ENCODE measurements at regions not wholly inside any gene's neighbourhood (a gene's known extent, or its start where the extent isn't known, plus 50 kb on each side); places are given as distances from the start of the nearest gene placed in this dataset.

DNA sequence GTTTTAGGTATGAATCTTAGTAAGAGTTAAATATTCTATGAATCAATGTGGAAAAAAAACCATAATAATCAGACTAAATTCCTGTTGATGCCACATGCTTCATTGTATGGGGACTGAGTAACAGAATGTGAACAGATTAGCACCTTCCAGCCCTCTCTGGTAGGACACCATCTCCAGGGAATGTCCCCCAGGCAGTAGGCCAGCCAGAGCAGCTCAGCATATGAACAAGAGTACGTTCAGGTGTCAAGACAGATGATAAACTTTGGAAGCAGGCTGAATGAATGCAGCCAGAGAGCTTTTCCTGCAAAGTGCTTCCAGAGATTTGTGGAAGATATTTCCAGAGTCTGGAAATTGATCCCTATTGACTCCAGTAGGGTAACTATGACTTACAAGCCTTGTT, 204.4 kb downstream of the RPS29 start:
- no peak for DNase-seq (ENCODE audit: low read depth in 3 of 3)

DNA sequence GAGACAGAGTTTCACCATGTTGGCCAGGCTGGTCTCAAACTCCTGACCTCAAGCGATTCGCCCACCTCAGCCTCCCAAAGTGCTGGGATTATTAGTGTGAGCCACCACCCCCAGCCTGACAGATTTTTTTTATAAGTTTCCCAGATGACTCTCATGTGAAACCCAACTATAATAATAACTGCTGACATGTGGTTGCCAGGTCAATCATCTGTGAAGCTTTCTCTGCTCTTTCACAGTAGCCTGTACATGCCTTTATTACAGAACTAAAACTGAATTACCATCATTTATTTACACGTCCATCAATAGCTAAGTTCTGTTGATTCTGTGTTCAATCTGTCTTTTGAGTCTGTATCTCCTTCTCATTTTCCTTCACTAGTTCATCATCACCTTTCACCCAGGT, 218.5 kb downstream of the RPS29 start:
- no peak for DNase-seq (ENCODE audit: low read depth in 3 of 3)

DNA sequence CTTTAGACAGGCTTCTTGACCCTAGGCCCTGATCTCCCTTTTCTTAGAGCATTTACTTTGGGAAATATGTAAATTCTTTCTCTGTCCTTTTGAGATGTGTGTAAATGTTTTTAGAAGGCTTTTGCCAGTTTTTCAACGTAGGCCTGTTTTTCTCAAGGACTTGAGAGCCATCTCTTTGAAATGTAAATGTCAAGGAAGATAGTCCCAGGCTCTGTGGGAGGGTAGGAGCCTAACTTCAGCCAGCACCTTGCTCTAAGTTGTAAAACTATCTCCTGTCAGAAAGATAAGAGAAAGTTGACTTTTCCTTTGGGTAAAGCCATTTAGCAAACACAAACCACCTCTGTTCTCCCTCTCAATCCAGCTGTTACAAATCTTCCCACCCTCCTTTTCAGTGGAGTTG, 219.8 kb downstream of the RPS29 start:
- DNase-seq (ENCODE audit: low read depth in 3 of 3) = no peak

DNA sequence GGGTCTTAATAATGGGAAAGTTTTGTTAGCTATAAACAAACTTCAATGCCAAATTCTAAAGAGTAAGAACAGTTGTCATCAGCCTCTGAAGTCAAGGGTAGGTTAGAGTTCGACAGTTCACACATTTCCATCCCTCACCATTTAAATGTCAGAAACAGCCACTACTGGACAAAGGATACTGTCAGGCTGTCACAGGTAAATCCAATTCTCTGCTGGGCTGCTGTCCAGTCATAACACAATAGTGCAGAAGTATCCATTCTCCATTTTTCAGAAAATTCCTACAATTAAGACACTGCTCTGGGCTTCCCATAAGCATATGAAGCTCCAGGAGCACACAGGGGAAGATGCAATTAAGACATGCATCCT, 221.4 kb downstream of the RPS29 start:
- DNase-seq (ENCODE audit: low read depth in 3 of 3) = no peak

DNA sequence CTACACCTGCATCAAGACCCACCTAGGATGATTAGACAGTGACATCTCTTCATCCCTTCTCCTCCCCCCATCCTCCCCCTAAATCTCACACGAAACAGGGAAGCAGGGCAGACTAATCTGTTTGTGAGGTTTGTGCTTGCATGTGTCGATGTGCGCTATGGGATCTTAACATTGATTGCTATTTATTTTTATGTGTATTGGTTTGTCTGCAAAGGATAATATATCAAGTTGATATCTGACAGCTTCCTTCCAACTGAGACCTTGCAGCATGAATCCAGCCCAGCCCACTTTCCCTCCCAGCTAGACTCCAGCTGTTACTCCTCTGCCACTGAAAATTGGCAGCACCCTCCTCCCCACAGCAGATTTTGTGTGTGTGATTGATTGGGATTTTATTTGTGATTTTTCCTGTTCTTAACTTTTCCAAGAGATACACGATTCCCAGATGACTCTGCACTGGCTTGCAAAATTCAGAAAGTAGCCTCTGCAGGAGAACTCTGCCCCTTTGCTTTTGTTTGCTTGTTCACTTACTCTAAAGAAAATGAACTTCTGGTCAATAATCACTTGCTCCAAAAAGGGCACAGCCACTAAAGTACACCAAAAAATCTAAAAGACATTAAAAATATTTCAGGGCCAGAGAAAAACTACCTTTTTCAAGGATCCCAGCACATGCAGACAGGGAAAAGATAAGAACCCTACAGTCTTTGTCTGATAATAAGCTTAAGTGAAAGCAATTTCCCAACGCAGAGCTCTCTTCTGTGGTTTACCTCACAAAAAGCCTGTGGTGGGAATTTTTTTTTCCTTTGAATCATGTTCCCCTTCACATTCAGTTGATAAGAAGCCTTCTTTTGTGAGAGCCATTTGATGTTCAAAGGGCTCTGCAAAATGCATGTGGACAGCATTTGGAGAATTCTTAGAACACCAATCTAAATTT, 222.1 kb downstream of the RPS29 start:
- no peak for DNase-seq (ENCODE audit: low read depth in 3 of 3)

DNA sequence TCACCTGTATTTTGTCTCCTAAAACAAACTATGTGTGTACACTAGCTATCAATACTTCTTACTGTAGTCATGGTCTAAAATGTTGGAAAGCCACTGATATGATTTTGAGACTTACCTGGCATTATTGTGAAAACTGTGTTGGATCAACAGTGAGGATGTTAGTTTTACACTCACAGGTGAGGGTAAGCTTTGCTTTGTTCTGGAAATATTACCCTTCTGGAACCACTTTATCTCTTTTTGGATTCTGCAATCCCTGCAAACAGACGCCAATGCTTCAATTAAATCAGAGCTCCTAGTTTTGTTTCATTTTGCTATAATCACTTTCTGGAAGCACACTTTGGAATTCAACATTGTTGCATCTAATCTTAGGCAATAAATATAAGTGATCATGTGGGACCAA, 223.3 kb downstream of the RPS29 start:
- DNase-seq (ENCODE audit: low read depth in 3 of 3) = no peak

DNA sequence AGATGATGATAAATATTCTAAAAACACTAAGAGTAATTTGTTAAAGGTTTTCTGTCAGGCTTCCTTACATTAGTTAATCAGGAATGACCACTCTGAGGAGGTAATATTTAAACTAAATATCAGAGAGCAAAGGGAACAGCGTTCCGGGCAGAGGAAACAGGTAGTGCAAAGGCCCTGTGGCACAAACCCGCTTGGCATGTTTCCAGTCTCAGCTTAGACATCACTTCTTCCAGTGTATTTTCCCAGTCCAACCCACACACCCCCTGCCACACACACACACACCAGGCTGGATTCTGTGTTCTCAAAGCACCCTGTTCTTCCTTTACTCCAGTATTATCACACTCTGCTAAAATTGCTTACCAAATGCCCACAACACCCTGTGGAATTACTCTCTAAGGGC, 247.1 kb downstream of the RPS29 start:
- no peak for DNase-seq (ENCODE audit: low read depth in 3 of 3)

DNA sequence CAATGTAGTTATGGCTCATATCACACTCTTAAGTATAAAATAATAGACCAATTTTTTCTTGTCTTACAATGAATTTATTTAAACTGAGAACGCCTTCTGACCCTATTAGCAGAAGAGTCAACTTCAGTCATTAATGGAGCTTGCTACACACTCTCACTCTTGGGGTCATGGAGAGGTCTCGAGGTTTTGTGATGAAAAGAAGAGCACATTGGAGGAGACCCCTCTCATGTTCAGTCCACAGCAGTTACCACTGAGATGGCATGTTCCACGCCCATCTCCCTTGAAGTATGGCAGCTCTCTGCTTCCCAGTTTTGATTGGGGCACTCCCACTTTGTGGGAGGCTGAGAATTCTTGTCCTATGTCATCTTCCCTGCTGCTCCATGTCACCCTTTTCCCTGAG, 266.4 kb downstream of the RPS29 start:
- no peak for DNase-seq (ENCODE audit: low read depth in 3 of 3)

DNA sequence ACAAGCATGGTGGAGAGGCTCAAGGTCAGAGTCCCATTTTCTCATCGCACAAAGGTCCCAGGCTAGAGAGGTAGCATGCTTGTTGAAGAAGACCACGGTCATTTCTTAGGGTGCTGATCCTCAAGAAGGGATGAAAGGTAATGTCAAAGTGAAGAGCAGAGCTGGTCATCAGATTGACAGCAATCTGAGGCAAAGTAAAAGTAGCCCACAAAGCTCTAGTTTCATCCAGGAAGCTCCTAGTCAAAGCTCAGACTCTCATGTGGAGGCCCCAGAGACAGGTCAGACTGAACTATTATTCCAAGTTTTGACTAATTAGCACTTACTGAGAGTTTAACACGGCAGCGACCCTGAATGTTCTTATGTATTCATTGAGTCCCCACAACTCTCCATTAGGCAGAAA, 270.6 kb downstream of the RPS29 start:
- DNase-seq (ENCODE audit: low read depth in 3 of 3) = no peak

DNA sequence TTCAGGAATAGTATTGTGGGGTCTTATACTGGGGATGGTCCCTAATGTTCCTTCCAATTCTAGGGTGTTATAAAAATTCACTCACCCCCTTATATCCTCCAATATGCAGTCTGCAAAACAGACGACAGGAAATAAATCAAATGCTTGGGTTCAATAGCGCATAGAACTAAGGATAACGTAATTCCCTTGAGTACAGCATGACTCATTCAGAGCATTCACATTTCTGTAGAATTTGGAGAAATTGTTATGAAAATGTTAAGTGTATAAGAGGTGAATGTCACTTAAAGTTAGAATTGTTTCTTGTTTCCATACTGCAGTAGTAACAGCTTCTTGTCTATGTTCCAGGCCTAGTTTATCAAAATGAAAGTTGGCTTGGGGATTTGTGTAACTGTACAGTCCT, 271.4 kb downstream of the RPS29 start:
- no peak for DNase-seq (ENCODE audit: low read depth in 3 of 3)

DNA sequence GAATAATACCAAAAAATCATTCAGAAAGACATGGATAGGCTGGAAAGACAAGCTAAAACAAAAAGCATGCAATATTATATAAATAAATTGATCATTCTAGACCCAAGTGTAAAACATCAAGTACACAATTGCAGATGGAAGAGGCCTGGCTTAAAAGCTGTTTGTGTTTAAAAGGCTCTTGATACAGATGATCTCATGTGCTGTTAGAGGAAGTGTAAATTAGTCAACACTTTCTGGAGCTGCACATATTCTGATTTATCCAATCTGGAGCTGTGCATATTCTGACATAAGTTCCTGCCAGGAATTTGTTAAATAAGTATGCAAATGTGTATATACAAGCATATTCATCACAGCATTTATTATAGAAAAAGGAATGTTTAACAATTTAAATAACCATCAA, 273.1 kb downstream of the RPS29 start:
- no peak for DNase-seq (ENCODE audit: low read depth in 3 of 3)

DNA sequence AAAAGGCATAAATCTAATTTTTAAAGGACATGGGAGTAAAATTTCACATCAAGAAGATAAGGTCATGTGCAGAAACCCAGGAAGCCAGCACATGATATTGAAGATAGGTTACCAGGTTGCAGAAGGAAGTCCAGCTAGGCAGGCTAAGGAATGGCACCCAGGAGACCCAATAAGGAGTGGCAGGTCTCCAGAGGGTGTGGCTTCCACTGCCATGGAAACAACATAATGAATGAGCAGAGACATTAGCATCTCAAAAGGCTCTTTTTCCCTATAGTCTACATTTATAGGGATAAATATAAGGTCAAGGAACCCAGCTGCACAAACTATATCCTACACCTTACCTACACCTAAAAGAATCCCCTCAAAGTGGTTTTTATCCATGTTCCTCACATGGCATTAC, 275.9 kb downstream of the RPS29 start:
- DNase-seq (ENCODE audit: low read depth in 3 of 3) = no peak

DNA sequence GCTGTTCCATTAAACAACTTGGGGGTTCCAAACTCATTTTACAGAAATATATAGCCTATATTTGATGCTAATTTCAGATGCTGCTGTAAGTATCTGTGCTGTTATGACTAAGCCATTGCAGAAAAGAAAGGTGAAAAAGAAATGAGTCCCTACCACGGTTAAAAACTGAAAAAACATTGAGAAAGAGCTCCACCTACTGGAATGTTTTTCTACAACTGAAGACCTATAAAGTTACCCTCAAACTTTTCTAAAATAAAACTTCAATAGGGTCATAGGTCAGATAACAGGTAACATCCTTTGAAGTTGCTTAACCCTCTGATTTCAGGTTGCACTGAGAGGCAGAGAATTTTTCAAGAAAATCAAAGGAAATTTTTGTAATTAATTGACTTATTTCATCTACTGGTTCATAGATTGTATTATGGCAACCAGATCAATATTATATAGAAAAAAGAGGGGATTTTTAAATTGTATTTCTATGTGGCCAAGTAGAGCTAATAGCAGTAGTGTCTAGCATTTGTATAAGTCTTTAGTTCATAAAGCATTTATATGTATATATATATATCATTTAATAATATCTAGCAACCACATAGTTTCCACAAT, 279.9 kb downstream of the RPS29 start:
- DNase-seq (ENCODE audit: low read depth in 3 of 3) = no peak

DNA sequence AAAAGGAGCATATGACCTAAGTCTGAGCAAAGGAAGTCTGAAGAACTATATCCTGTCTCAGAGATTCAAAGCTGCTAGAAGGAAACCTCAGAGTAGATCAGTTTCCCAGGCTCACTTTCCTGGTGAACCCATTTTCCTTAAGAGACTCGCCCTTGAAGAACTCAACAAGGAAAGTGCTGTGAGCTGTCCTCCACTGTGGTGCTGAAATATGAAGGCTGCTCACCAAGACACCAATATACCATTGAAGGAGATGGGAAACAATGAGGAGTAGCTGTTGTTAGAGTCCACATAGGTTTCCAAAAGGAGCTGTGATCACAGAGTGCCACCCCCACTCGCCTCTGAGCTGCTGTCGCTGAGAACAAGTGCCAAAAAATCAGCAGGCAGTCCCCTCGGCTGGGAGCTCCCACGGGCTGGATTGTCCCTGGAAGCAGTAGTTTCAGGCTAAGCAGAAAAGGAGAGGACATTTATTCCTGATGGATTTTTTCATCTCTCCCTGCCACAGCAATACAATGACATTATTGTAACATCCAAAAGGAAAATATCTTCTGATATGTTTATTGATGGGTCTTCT, 282.1 kb downstream of the RPS29 start:
- DNase-seq (ENCODE audit: low read depth in 3 of 3) = no peak

DNA sequence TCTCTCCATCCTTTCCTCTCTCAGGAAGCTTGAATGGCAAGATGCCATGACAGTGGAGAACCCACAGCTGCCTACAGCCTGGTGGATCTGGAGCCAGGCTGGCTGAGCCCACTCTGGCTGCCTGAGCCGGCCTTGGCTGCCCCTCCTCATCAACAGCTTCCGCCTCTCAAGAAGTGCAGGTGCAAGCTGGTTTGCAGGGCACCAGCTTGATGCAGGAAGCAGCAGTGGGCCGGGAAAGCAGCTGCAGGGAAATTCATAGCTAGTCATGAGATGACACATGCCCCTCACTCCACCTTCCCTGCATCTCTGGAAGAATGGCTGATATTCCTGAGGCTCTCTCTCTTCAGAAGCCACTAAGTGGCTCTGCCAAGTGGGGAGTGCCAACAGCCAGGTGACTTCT, 289.1 kb downstream of the RPS29 start:
- DNase-seq (ENCODE audit: low read depth in 3 of 3) = no peak

DNA sequence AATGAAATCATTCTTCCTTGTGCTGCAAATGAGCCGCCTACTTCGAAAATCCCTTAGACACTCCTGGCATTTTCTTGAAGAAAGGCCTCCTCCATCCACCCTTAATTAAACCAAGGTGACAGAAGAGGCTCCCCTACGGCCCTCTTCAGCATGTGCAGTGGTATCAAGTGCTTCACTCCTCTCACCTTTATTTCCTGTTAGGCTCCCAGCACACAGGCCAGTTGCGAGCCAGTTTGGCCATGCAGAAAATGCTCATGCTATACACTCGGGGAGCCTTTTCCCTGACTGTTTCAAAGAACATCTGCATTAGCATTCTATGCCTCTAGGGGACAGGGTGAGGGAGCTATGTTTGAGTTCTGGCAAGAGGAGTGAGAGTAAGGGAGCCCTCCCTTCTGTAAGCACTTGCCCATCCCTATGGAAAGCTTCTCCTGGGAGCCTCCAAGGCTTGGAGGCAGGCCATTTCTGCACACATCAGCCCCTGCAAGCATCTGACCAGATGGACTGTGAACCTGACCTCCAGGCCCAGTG, 291.5 kb downstream of the RPS29 start:
- no peak for DNase-seq (ENCODE audit: low read depth in 3 of 3)

DNA sequence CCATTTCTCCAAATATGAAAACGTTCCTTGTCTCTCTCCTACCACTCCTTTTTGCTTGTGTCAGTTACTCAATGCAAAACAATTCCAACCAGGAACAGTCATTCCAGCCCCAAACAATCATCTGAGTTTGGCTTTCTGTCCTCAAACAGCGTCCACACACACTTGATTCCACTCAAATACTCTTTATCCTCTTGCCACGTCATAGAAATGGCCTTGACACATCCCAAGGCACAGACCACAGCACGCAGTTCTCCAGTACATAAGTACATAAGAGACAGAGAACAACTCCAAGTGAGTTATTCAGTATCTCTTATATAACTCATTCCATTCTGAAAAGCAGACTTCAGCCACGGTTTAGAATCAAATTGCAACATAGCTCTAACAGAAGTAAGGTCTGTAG, 299.2 kb downstream of the RPS29 start:
- DNase-seq (ENCODE audit: low read depth in 3 of 3) = no peak

DNA sequence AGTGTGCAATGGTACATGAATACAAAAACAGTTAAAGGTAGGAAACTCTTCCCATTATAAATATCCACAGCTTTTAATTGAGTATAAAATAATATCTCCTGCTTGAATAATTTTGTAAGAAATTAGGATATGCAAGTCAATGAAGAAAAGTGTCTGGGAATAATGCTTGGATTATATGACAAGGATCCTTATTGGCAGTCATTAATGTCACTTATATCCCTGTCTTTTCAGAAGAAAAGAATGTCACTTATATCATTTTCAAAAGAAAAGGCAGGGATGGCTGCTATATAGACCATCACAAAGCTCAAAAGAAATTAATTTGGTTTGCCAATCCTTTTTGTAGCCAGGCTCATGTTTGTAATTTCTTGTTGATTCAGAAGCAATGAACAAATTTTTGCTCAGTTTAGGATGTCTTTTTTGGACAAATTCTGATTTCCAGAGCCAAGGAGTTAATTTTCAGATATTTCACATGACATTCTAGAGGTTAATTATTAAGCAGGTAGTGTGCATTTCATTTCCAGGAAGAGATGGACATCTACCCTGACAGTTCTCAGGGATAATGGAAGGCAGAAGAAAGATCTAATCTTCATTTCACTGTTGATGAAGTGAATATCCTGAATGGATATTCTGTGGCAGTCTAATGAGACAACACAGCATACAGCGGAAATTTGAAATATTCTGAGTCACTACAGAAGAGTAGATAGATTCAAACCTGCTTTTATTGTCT, 299.8 kb downstream of the RPS29 start:
- DNase-seq (ENCODE audit: low read depth in 3 of 3) = no peak

DNA sequence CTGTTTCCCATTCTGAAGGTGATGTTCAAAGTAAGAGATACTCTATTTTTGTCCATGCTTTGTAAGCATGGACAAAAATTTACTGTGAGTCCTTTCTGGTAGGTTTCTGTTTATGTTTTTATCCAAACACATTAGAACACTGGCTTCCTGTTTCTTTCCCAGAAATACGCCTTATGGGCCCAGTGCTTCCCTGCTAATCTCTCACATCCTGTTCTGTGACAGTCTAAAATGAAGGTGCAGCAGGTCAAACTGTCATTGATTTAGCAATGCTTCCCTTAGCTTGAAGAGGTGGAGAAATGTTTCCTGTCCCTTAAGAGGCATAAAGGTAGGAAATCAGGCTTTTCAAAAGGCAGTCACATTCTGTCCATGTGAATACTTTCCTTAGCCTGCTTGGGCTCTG, 305.6 kb downstream of the RPS29 start:
- DNase-seq (ENCODE audit: low read depth in 3 of 3) = no peak

DNA sequence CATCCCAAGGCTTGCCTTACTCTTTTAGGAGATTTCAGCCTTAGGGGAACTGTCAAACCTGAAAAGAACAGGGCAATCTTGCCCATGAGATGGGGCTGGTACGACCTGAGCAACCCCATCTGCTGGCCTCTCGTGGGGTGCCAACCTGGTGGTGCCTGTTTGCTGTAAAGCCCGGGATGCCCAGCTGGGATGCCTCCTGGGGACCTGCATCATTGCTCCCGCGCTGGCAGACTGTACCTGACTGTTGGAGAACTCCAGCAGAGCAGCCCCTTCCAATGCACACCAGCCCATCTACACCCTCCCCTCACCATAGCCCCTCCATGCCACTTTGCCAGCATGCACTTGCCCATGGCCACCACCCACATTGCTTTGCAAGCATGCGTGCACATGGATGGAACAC, 335.7 kb downstream of the RPS29 start:
- no peak for DNase-seq (ENCODE audit: low read depth in 3 of 3)

DNA sequence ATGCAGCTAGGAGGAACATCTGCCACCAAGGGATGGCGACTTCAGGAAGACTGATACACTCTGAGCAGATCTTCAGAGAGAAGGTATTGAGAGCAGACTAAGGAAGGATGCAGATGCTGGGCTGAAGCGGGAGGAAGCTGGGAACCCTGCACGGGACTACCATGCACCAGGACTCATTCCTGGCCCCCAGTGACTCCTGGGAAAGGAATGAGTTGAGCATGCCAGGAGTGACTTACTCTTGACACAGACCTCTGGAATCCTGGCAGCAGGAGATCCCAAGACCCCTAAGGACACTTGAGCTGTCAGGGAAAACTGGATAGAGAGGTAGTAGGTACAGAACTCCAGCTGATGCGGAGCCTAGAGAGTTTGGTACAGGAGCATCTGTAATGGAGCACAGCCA, 336.1 kb downstream of the RPS29 start:
- no peak for DNase-seq (ENCODE audit: low read depth in 3 of 3)

DNA sequence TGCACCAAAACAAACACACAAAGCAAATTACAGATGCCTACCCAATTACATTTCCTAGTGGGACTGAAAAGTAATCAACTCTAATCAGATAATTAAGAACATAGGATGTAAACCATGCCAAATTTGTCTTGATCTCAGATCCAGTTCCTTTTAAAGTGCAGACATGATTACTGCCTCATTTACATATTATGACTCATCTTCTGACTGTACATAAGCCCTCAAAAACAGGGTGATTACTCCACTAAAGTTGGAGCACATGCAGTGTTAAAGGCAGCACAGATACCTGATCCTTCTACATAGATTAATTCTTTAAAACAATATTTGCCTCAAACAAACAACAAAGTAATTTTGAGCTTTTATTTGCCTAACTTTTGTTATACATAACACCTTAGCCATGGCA, 337.2 kb downstream of the RPS29 start:
- DNase-seq (ENCODE audit: low read depth in 3 of 3) = no peak
